ENCODE measurements at regions not wholly inside any gene's neighbourhood (a gene's known extent, or its start where the extent isn't known, plus 50 kb on each side); places are given as distances from the start of the nearest gene placed in this dataset.

- TF ChIP-seq FOXP1 (IDR thresholded peaks at IDR 0.05), result no peak
- peak; percentile 86 for TF ChIP-seq FOXP1 (CRISPR knock-in tag; IDR thresholded peaks at IDR 0.05)
- TF ChIP-seq AGO1 (IDR thresholded peaks at IDR 0.05; ENCODE audit: low read depth, low read length, poor library complexity, severe bottlenecking), result no peak
- 0 out of 2 replicates have a peak, but pooled peaks have one; percentile 20 for TF ChIP-seq YEATS2 (CRISPR knock-in tag; IDR thresholded peaks at IDR 0.05; ENCODE audit: borderline replicate concordance)
- TF ChIP-seq KMT2A (CRISPR knock-in tag; IDR thresholded peaks at IDR 0.05), result peak; percentile 41; the same call in 1 of the 2 replicates
- no peak for TF ChIP-seq SCMH1 (CRISPR knock-in tag; IDR thresholded peaks at IDR 0.05; ENCODE audit: borderline replicate concordance)
- no peak for TF ChIP-seq ZNF280B (CRISPR knock-in tag; IDR thresholded peaks at IDR 0.05; ENCODE audit: borderline replicate concordance)
- TF ChIP-seq MYC (CRISPR knock-in tag; IDR thresholded peaks at IDR 0.05; ENCODE audit: borderline replicate concordance), result no peak
- no peak for TF ChIP-seq ZNF512B (CRISPR knock-in tag; IDR thresholded peaks at IDR 0.05; ENCODE audit: borderline replicate concordance)
- peak; percentile 85; the same call in 1 of the 2 replicates for TF ChIP-seq ZBTB20 (CRISPR knock-in tag; IDR thresholded peaks at IDR 0.05; ENCODE audit: borderline replicate concordance, low read depth)
- no peak for TF ChIP-seq ZNF17 (CRISPR knock-in tag; IDR thresholded peaks at IDR 0.05)
- no peak for TF ChIP-seq TARDBP (CRISPR knock-in tag; IDR thresholded peaks at IDR 0.05)
- 0 out of 2 replicates have a peak, but pooled peaks have one; percentile 27 for TF ChIP-seq XBP1 (CRISPR knock-in tag; IDR thresholded peaks at IDR 0.05)
- TF ChIP-seq TIGD3 (CRISPR knock-in tag; IDR thresholded peaks at IDR 0.05; ENCODE audit: borderline replicate concordance), result no peak
- TF ChIP-seq ZBTB46 (CRISPR knock-in tag; IDR thresholded peaks at IDR 0.05; ENCODE audit: borderline replicate concordance), result no peak
- no peak for TF ChIP-seq NFE2L2 (IDR thresholded peaks at IDR 0.05; ENCODE audit: low read length)
- 0 out of 4 replicates have a peak, but pooled peaks of 1 of the 2 experiments have one; percentile 24 for TF ChIP-seq REST (IDR thresholded peaks at IDR 0.05; ENCODE audit: borderline replicate concordance in 1 of 2, low read depth in 1 of 2, low read length in 2 of 2)
Observed at GRCh38 chr5:143481697-143482531, 78.4 kb upstream of the NR3C1 start (continued).

Data from HepG2 (cell line).